GM12878 (cell line): ENCODE measurements at regions not wholly inside any gene's neighbourhood (a gene's known extent, or its start where the extent isn't known, plus 50 kb on each side); places are given as distances from the start of the nearest gene placed in this dataset.

Experiments used
- ATAC-seq: fragments of 200-7000 bp; cut with Tn5 transposase; 3 replicates; pipeline ENCODE4 v1.9.1; 2020; ENCODE audit warnings: mild to moderate bottlenecking, moderate library complexity
- BruUV-seq: library from RNA; stranded (reverse); fragments of 400-500 nt; replicated peaks from 2 replicates; lab custom pipeline; 2021; lab: Mats Ljungman, UMichigan
- CTCF ChIA-PET: fragments of 300-600 bp; sonication (Branson Sonifier 250); formaldehyde crosslinking; extraction: SDS; loops from one replicate; lab custom pipeline; 2021; ENCODE audit warnings: inconsistent platforms; lab: Yijun Ruan, JAX
- POLR2A ChIA-PET: fragments of 350-600 bp; formaldehyde crosslinking; extraction: SDS; loops from one replicate; lab custom pipeline; 2021; ENCODE audit warnings: inconsistent platforms; lab: Charles Lee
- RAD21 ChIA-PET: fragments of 300-600 bp; sonication (Branson Sonifier 250); formaldehyde crosslinking; loops from one replicate; lab custom pipeline; 2023; ENCODE audit warnings: antibody characterized with exemption; ENCODE audit not compliant: unreplicated experiment; lab: Charles Lee
- SMC1A ChIA-PET: fragments of 300-600 bp; sonication (Branson Sonifier 250); formaldehyde crosslinking; loops from one replicate; lab custom pipeline; 2023; ENCODE audit not compliant: unreplicated experiment, uncharacterized antibody; lab: Charles Lee
- DNase-seq: peaks from one replicate; pipeline ENCODE4 v3.0.0-alpha.2; 2011; ENCODE audit warnings: low read depth, low spot score
- FAIRE-seq: peaks from 3 replicates; lab custom pipeline; 2011; peaks lifted over from hg19 to GRCh38; lab: Jason Lieb, UNC
- H2AFZ ChIP-seq: 2 replicates; pipeline ENCODE4 v1.6.0; 2011; ENCODE audit warnings: low read depth, low read length, control low read depth; ENCODE audit not compliant: control insufficient read depth
- H3K27ac ChIP-seq: 2 replicates; pipeline ENCODE4 v1.5.1; 2011; ENCODE audit warnings: control low read depth; ENCODE audit not compliant: control insufficient read depth, insufficient read depth
- H3K27me3 ChIP-seq, 2 experiments: replicated peaks in 1 of 2; 2 replicates each; pipeline versions ENCODE4 v1.6.0 to v1.6.1; 2011; ENCODE audit warnings: low read length in 1 of 2; ENCODE audit not compliant: control insufficient read depth in 2 of 2, insufficient read depth in 2 of 2
- H3K36me3 ChIP-seq, 2 experiments: 2 replicates each; pipeline ENCODE4 v1.5.1; 2011; ENCODE audit warnings: low read length in 1 of 2; ENCODE audit not compliant: control insufficient read depth in 2 of 2, insufficient read depth in 2 of 2
- H3K4me1 ChIP-seq: 2 replicates; pipeline ENCODE4 v1.6.1; 2011; ENCODE audit warnings: mild to moderate bottlenecking, low read length, moderate library complexity, mixed read lengths; ENCODE audit not compliant: control insufficient read depth, insufficient read depth
- H3K4me2 ChIP-seq: 2 replicates; pipeline ENCODE4 v1.6.0; 2011; ENCODE audit warnings: control low read depth; ENCODE audit not compliant: control insufficient read depth, insufficient read depth
- H3K4me3 ChIP-seq: fragments of 200-600 bp; sonication (generic); 2 replicates; pipeline ENCODE4 v1.5.1; 2016
- H3K79me2 ChIP-seq: 2 replicates; pipeline ENCODE4 v1.6.0; 2011; ENCODE audit warnings: low read length; ENCODE audit not compliant: control insufficient read depth, insufficient read depth
- H3K9ac ChIP-seq: 2 replicates; pipeline ENCODE4 v1.8.0; 2011; ENCODE audit warnings: low read length, control low read depth, mixed read lengths; ENCODE audit not compliant: control insufficient read depth, insufficient read depth
- H3K9me3 ChIP-seq: replicated peaks from 3 replicates; pipeline ENCODE4 v1.5.1; 2011; ENCODE audit warnings: mild to moderate bottlenecking, low read length; ENCODE audit not compliant: control insufficient read depth, insufficient read depth
- H4K20me1 ChIP-seq: 2 replicates; pipeline ENCODE4 v1.6.0; 2011; ENCODE audit not compliant: control insufficient read depth, insufficient read depth
- CHD4 ChIP-seq: fragments of 200-600 bp; sonication (generic); IDR thresholded peaks from 2 replicates; pipeline ENCODE4 v1.6.1; 2016; ENCODE audit warnings: mild to moderate bottlenecking
- DPF2 ChIP-seq: fragments of 450-650 bp; IDR thresholded peaks from 2 replicates; pipeline ENCODE4 v1.6.1; 2017; ENCODE audit warnings: mild to moderate bottlenecking
- IRF3 ChIP-seq: fragments of 450-650 bp; IDR thresholded peaks from 2 replicates; pipeline ENCODE4 v1.6.1; 2014; ENCODE audit warnings: mild to moderate bottlenecking
- MEF2A ChIP-seq: IDR thresholded peaks from 2 replicates; pipeline ENCODE4 v1.6.1; 2011; ENCODE audit warnings: low read depth, mild to moderate bottlenecking, low read length, moderate library complexity; ENCODE audit not compliant: insufficient read depth
- WRNIP1 ChIP-seq: IDR thresholded peaks from 2 replicates; pipeline ENCODE4 v1.6.1; 2011; ENCODE audit warnings: low read depth, low read length, improper control_type of control experiment, borderline replicate concordance
- ZBTB40 ChIP-seq: fragments of 450-650 bp; IDR thresholded peaks from 2 replicates; pipeline ENCODE4 v1.6.1; 2016; ENCODE audit warnings: mild to moderate bottlenecking, moderate library complexity, borderline replicate concordance
- WGBS: methylation state at CpG from one replicate; pipeline ENCODE4 v1.1.6; 2016; ENCODE audit warnings: low lambda C conversion rate; ENCODE audit not compliant: insufficient replicate concordance, insufficient coverage; ENCODE audit errors: missing lambda C conversion rate; 5-methylcytosine and 5-hydroxymethylcytosine counted together
- in situ Hi-C: fragments of 300-500 bp; cut with MboI; formaldehyde crosslinking; loops from 9 replicates; pipeline ENCODE4 v1.14.3; 2018; ENCODE audit warnings: mixed read lengths
- intact Hi-C: fragments of 100-400 bp; cut with micrococcal nuclease; formaldehyde crosslinking; loops from one replicate; pipeline ENCODE4 v1.14.2; 2022; ENCODE audit not compliant: unreplicated experiment

- H3K9me3 ChIP-seq, result no peaks in the 10 kb centered on the region
- no peak overlapping the region for H3K4me2 ChIP-seq
- 60% methylated on average over 5 of the region's 5 CpGs for WGBS
- H3K27me3 ChIP-seq, result peaks cover 3 to 4% of the 10 kb centered on the region in 2 experiments
- H3K4me1 ChIP-seq, result no peaks in the 10 kb centered on the region
- no peak overlapping the region for H3K9ac ChIP-seq
- no peaks in the 10 kb centered on the region for H4K20me1 ChIP-seq
- H3K36me3 ChIP-seq, result no peaks in the 10 kb centered on the region
- FAIRE-seq (no peak), DNase-seq (no peak), ATAC-seq (no peak)
- in situ Hi-C loops, result loop anchor here (25.0 kb wide), 1 partner anchor 163 kb away; no protein-coding TSS in a partner anchor
- no peak overlapping the region for H2AFZ ChIP-seq
- ChIA-PET SMC1A (no interaction called here), POLR2A (no interaction called here), RAD21 (no interaction called here), CTCF (interaction anchor here (0.7 kb wide), 1 partner anchor 15 kb away, joined by 3 read pairs; no protein-coding TSS in a partner anchor)
- no TSS peak for BruUV-seq
- no peak overlapping the region for H3K4me3 ChIP-seq
- intact Hi-C loops, result no loop called here
- no peaks in the 10 kb centered on the region for H3K79me2 ChIP-seq
- no peak overlapping the region for H3K27ac ChIP-seq
- TF ChIP-seq ZBTB40, result no peak
- TF ChIP-seq, all 136 proteins: peak for 0
Measured at GRCh38 chr7:25550149-25550548, 321.9 kb upstream of the NPVF start.

GRCh38 chr7:25552998-25553397 lies 324.7 kb upstream of the NPVF start:
- CTCF ChIA-PET, result interaction anchor here (1.1 kb wide), 1 partner anchor 13 kb away, joined by 6 read pairs; no protein-coding TSS in a partner anchor
- BruUV-seq, result no TSS peak

More at GRCh38 chr7:25552998-25553397, 324.7 kb upstream of the NPVF start:
- H3K27ac ChIP-seq, result no peak overlapping the region
- H3K4me3 ChIP-seq, result no peak overlapping the region
- in situ Hi-C loops (loop anchor here (25.0 kb wide), 1 partner anchor 166 kb away; no protein-coding TSS in a partner anchor), intact Hi-C loops (no loop called here)
- ChIA-PET POLR2A (no interaction called here), RAD21 (no interaction called here), SMC1A (no interaction called here)
- H2AFZ ChIP-seq, result no peak overlapping the region
- FAIRE-seq (no peak), DNase-seq (no peak), ATAC-seq (no peak)
- no peaks in the 10 kb centered on the region; a peak in 2 of 4 replicates for H3K27me3 ChIP-seq
- H3K4me2 ChIP-seq, result no peak overlapping the region
- WGBS, result 35% methylated on average over 3 of the region's 3 CpGs
- TF ChIP-seq IRF3 (no peak), DPF2 (no peak), MEF2A (no peak), CHD4 (no peak), WRNIP1 (no peak)
- H3K79me2 ChIP-seq, result no peaks in the 10 kb centered on the region
- H3K36me3 ChIP-seq, result no peaks in the 10 kb centered on the region
- no peaks in the 10 kb centered on the region for H4K20me1 ChIP-seq
- H3K4me1 ChIP-seq, result no peaks in the 10 kb centered on the region
- no peaks in the 10 kb centered on the region for H3K9me3 ChIP-seq
- H3K9ac ChIP-seq, result no peak overlapping the region
